RWPE2 (cell line): ENCODE measurements at regions not wholly inside any gene's neighbourhood (a gene's known extent, or its start where the extent isn't known, plus 50 kb on each side); places are given as distances from the start of the nearest gene placed in this dataset.

Experiments used
- ATAC-seq: fragments of 200-7000 bp; cut with Tn5 transposase; 3 replicates; pipeline ENCODE4 v1.9.1; 2021; ENCODE audit warnings: low read depth
- DNase-seq: peaks from one replicate; pipeline ENCODE4 v3.0.0-alpha.2; 2020; ENCODE audit warnings: low spot score
- H3K27ac ChIP-seq: fragments of 450-650 bp; 2 replicates; pipeline ENCODE4 v1.5.1; 2017; ENCODE audit warnings: mild to moderate bottlenecking; ENCODE audit not compliant: poor library complexity, severe bottlenecking
- H3K27me3 ChIP-seq: fragments of 250-450 bp; sonication (Bioruptor Pico); 2 replicates; pipeline ENCODE4 v1.5.1; 2021; ENCODE audit warnings: mild to moderate bottlenecking, moderate library complexity; ENCODE audit not compliant: insufficient read depth, poor library complexity, severe bottlenecking
- H3K36me3 ChIP-seq: fragments of 250-450 bp; sonication (Bioruptor Pico); 2 replicates; pipeline ENCODE4 v1.5.1; 2020; ENCODE audit warnings: low read depth, mild to moderate bottlenecking, moderate library complexity
- H3K4me1 ChIP-seq: fragments of 250-450 bp; sonication (Bioruptor Pico); 2 replicates; pipeline ENCODE4 v1.5.1; 2021; ENCODE audit warnings: mild to moderate bottlenecking, moderate library complexity; ENCODE audit not compliant: insufficient read depth, poor library complexity, severe bottlenecking
- H3K4me3 ChIP-seq: fragments of 250-450 bp; sonication (Bioruptor Pico); 2 replicates; pipeline ENCODE4 v1.5.1; 2021; ENCODE audit warnings: mild to moderate bottlenecking, moderate library complexity; ENCODE audit not compliant: severe bottlenecking
- H3K9me3 ChIP-seq: fragments of 250-450 bp; sonication (Bioruptor Pico); 2 replicates; pipeline ENCODE4 v1.5.1; 2021; ENCODE audit warnings: mild to moderate bottlenecking, moderate library complexity; ENCODE audit not compliant: severe bottlenecking
- TF ChIP-seq, protein P1 (sequence below): fragments of 450-650 bp; IDR thresholded peaks from one replicate; pipeline ENCODE4 v1.5.1; 2017; ENCODE audit warnings: mild to moderate bottlenecking, moderate library complexity; ENCODE audit not compliant: poor library complexity, severe bottlenecking

DNA sequence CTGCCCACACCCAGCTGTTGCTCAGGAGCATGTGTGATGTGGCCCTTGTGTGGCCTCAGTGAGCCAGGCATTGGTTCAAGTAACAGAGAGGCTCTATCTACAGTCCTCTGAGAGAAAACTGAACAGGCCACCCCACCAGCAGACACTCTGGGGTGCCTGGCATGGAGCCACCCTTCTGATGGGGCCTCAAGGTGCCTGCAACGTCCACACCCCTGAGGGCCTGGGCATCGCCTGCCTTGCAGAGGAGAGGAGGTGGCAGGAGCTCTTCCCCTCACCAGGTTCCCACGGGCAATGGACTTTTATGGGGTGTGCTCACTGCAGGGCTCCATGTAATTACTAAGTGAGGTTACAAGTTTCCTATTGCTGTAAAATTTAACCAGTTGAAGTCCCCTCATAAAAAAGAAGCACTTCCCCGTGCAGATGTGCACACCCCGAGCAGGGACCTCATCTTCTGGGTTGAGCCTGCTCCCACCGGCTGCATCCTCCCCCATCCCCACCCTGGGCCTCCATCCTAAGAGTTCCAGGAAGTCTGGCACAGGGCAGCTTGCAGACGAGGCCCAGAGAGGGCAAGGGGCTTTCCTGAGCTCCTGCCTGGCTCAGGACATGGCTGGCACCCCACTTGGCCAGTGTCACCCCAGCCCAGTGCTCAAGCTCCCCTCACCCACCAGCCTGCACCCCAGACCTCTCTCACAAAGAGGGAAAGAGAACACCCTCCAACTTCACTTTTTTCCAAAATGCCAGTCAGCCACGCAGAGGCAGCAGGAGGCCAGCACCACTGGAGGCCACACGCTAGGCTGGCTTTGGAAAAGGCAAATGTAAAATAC lies 270.4 kb upstream of the RTL1 start:
- DNase-seq (no peak), ATAC-seq (no peak)
- no peaks in the 10 kb centered on the region for H3K9me3 ChIP-seq
- H3K4me1 ChIP-seq = no peaks in the 10 kb centered on the region
- H3K27me3 ChIP-seq = no peaks in the 10 kb centered on the region
- no peak overlapping the region for H3K4me3 ChIP-seq
- H3K36me3 ChIP-seq = no peaks in the 10 kb centered on the region
- no peak overlapping the region for H3K27ac ChIP-seq
- TF ChIP-seq, protein P1, sequence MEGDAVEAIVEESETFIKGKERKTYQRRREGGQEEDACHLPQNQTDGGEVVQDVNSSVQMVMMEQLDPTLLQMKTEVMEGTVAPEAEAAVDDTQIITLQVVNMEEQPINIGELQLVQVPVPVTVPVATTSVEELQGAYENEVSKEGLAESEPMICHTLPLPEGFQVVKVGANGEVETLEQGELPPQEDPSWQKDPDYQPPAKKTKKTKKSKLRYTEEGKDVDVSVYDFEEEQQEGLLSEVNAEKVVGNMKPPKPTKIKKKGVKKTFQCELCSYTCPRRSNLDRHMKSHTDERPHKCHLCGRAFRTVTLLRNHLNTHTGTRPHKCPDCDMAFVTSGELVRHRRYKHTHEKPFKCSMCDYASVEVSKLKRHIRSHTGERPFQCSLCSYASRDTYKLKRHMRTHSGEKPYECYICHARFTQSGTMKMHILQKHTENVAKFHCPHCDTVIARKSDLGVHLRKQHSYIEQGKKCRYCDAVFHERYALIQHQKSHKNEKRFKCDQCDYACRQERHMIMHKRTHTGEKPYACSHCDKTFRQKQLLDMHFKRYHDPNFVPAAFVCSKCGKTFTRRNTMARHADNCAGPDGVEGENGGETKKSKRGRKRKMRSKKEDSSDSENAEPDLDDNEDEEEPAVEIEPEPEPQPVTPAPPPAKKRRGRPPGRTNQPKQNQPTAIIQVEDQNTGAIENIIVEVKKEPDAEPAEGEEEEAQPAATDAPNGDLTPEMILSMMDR = no peak

DNA sequence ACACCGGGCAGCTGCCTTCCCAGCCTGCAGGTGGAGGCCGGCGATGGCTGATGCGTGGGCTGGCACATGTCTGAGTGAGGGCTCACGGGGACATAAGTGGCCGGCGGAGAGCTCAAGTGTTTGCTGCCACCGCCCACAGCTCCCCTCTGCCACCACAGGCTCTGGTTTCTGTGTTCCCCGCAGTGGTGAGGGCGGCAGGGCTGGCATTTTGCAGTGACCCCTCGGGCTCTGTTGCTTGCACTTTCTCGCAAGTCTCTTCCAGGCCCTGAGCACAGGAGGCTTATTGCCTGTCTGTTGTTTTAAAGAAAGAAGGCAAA lies 271.0 kb upstream of the RTL1 start:
- no peak overlapping the region for H3K27ac ChIP-seq
- DNase-seq = no peak
- H3K4me1 ChIP-seq = no peaks in the 10 kb centered on the region
- H3K4me3 ChIP-seq = no peak overlapping the region
- no peak for ATAC-seq
- no peaks in the 10 kb centered on the region for H3K36me3 ChIP-seq
- TF ChIP-seq, protein P1 = no peak
- no peaks in the 10 kb centered on the region for H3K27me3 ChIP-seq
- no peaks in the 10 kb centered on the region for H3K9me3 ChIP-seq

GRCh38 chr14:101174980-101175606 lies 271.6 kb upstream of the RTL1 start:
- H3K4me1 ChIP-seq = no peaks in the 10 kb centered on the region
- no peak for DNase-seq
- H3K9me3 ChIP-seq = no peaks in the 10 kb centered on the region
- H3K36me3 ChIP-seq = no peaks in the 10 kb centered on the region
- no peaks in the 10 kb centered on the region for H3K27me3 ChIP-seq
- TF ChIP-seq, protein P1 = no peak
- H3K27ac ChIP-seq = no peak overlapping the region
- H3K4me3 ChIP-seq = no peak overlapping the region
- ATAC-seq = peak; percentile 30; the same call in 1 of the 3 replicates

GRCh38 chr14:101175731-101176534 lies 272.4 kb upstream of the RTL1 start:
- DNase-seq (no peak), ATAC-seq (no peak)
- no peaks in the 10 kb centered on the region for H3K4me1 ChIP-seq
- H3K9me3 ChIP-seq = no peaks in the 10 kb centered on the region
- TF ChIP-seq, protein P1 = no peak
- H3K4me3 ChIP-seq = no peak overlapping the region
- H3K27ac ChIP-seq = no peak overlapping the region
- no peaks in the 10 kb centered on the region for H3K36me3 ChIP-seq
- H3K27me3 ChIP-seq = no peaks in the 10 kb centered on the region
